Fibroblast of mammary gland (primary cell): ENCODE measurements at regions not wholly inside any gene's neighbourhood (a gene's known extent, or its start where the extent isn't known, plus 50 kb on each side); places are given as distances from the start of the nearest gene placed in this dataset.

Source experiments
- DNase-seq: peaks from one replicate; pipeline ENCODE4 v3.0.0-alpha.2; 2010; ENCODE audit warnings: low read depth
- H3K4me3 ChIP-seq: 2 replicates; pipeline ENCODE4 v1.5.1; 2011; ENCODE audit warnings: low read depth, mild to moderate bottlenecking, low read length, moderate library complexity; ENCODE audit not compliant: control insufficient read depth
- CTCF ChIP-seq: conservative IDR thresholded peaks from 2 replicates; pipeline ENCODE4 v1.5.1; 2011; ENCODE audit warnings: low read depth, low read length, inconsistent platforms; ENCODE audit not compliant: control insufficient read depth, insufficient read depth

DNA sequence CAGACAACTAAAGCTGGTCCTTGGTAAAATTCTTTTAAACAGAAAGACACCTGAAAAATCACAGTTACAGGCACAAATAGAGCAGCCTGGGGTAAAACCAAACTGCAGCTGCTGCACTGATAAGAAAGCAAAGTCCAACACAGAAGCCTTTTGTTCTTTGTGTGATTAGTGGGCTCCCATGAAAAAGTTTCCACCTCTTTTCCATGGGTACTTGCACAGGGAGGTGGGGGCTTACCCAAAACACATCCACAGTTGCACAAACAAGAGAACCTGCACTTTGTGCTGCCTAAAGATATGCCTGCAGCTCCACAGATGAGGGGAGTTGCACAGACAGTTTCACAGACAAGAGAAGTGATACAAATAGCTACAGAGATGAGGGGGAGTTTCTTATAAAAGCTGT lies 106.7 kb upstream of the SLC5A9 start:
- no peak for TF ChIP-seq CTCF
- no peak for DNase-seq
- no peak overlapping the region for H3K4me3 ChIP-seq

DNA sequence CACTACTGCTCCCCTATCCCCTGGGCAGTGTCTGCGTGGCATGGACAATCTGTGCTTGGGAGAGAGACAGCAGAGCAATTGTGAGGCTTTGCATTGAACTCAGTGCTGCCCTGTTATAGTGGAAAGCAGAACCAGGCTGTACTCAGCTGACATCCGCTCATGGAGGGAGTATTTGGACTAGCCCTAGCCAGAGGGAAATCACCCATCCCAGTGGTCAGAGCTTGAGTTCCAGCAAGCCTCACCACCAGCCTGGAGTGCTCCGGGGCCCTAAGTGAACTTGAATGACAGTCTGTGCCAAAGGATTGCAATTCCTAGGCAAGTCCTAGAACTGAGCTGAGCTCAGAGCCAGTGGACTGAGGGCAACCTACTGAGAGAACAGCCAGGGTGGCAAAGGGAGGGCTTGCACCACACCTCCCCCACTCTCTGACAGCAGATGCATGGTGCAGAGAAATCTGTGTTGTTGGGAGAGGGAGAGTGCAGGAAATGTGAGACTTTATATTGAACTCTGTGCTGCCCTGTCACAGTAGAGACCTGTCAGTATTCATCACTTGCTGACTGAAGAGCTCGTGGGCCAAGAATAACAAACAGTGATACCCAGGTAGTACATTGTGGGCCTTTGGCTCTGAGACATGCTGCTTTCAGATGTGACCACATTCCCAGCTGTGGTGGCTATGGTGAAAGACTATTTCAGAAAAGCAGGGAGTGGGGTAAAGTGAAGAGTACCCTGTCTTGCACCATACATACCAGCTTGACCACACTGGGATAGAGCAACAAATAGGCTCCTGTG lies 107.7 kb upstream of the SLC5A9 start:
- TF ChIP-seq CTCF: no peak
- DNase-seq: peak; percentile 18
- H3K4me3 ChIP-seq: no peak overlapping the region

DNA sequence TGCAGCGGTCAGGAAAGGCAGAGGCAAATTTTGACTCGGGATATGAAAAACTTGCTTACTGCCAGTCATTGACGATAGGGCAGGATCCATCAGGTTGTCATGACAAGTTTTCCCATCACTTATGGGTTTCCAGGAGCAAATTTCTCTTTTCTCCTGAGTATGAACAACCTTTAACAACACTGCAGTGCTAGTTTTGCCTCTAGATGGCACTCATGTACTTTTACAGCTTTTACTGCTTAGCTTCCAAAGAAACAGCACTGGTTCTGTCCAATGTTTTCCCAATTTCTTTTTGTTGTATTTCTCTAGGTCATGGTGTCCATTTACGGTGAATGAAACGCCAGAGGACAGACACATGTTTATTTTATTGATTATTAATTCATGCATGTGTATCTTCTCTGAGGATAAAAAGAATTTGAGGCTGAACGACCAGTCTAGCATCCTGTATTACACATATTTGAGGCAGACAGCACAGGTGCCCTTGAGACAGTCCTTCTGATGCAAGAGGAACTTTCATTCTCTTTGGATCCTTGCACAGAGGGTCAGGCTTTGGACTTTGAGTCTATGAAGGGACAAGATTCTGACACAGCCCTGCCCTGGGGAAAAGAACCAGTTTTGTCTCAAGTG lies 112.3 kb upstream of the TRABD2B start:
- H3K4me3 ChIP-seq: no peak overlapping the region
- DNase-seq: peak; percentile 73
- TF ChIP-seq CTCF: peak; percentile 97

GRCh38 chr1:48107516-48107915 lies 110.3 kb upstream of the TRABD2B start:
- no peak for DNase-seq
- no peak overlapping the region for H3K4me3 ChIP-seq
- TF ChIP-seq CTCF: no peak

GRCh38 chr1:48106049-48106448 lies 108.9 kb upstream of the TRABD2B start:
- no peak overlapping the region for H3K4me3 ChIP-seq
- no peak for DNase-seq
- no peak for TF ChIP-seq CTCF

- peak; percentile 38 for TF ChIP-seq CTCF
- DNase-seq: peak; percentile 29
Observed at GRCh38 chr1:48105165-48105564, 108.0 kb upstream of the TRABD2B start.

DNA sequence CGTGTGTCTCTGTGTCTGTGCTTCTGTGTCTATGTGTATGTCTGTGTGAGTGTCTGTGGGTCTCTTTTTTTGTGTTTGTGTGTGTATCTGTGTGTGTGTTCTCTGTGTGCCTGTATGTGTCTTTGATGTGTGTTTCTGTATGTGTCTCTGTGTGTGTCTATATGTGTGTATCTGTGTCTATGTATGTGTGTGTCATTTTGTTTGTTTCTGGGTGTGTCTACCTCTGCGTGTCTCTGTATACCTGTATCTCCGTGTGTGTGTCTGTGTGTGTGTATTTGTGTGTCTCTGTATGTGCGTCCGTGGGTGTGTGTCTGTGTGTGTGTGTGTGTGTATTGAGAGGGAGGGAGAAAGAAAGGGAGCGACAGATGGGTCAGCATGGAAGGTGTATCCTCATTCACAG lies 106.3 kb upstream of the TRABD2B start:
- no peak for DNase-seq
- H3K4me3 ChIP-seq: no peak overlapping the region
- no peak for TF ChIP-seq CTCF

More at GRCh38 chr1:48105165-48105564, 108.0 kb upstream of the TRABD2B start:
- no peak overlapping the region for H3K4me3 ChIP-seq
